H1 (cell line): ENCODE measurements at regions not wholly inside any gene's neighbourhood (a gene's known extent, or its start where the extent isn't known, plus 50 kb on each side); places are given as distances from the start of the nearest gene placed in this dataset.

Experiments
- CTCF ChIA-PET: fragments of 300-600 bp; sonication (Branson Sonifier 250); formaldehyde crosslinking; loops from one replicate; lab custom pipeline; 2021; ENCODE audit not compliant: partially characterized antibody; lab: Charles Lee
- POLR2A ChIA-PET: fragments of 300-600 bp; sonication (Branson Sonifier 250); formaldehyde crosslinking; loops from one replicate; lab custom pipeline; 2021; ENCODE audit warnings: inconsistent platforms; ENCODE audit not compliant: partially characterized antibody; lab: Charles Lee
- DNase-seq, 2 experiments: peaks; one replicate each; pipeline versions ENCODE4 v3.0.0 to v3.0.0-alpha.2; 2010 to 2022; ENCODE audit warnings: low spot score in 2 of 2, low read depth in 1 of 2, mixed read lengths in 1 of 2
- FAIRE-seq: peaks from 2 replicates; lab custom pipeline; 2011; peaks lifted over from hg19 to GRCh38; lab: Jason Lieb, UNC
- H2AFZ ChIP-seq: 2 replicates; pipeline ENCODE4 v1.8.1; 2012; ENCODE audit warnings: low read length, inconsistent platforms
- H2AK5ac ChIP-seq: 2 replicates; pipeline ENCODE4 v1.6.1; 2013; ENCODE audit warnings: low read depth, low read length
- H2BK120ac ChIP-seq: replicated peaks from 2 replicates; pipeline ENCODE3; 2013; ENCODE audit warnings: low read depth, low read length, inconsistent platforms
- H2BK12ac ChIP-seq: 2 replicates; pipeline ENCODE4 v1.6.1; 2013; ENCODE audit warnings: low read depth, low read length
- H2BK15ac ChIP-seq: 2 replicates; pipeline ENCODE4 v1.6.1; 2013; ENCODE audit warnings: low read length
- H2BK20ac ChIP-seq: 2 replicates; pipeline ENCODE4 v1.6.1; 2013; ENCODE audit warnings: low read length
- H2BK5ac ChIP-seq: 2 replicates; pipeline ENCODE4 v1.6.1; 2013; ENCODE audit warnings: low read depth, low read length
- H3K14ac ChIP-seq: 2 replicates; pipeline ENCODE4 v1.6.1; 2013; ENCODE audit warnings: inconsistent platforms; ENCODE audit not compliant: insufficient read length
- H3K18ac ChIP-seq: 2 replicates; pipeline ENCODE4 v1.6.1; 2013; ENCODE audit warnings: low read length; ENCODE audit errors: extremely low read depth
- H3K23ac ChIP-seq: 2 replicates; pipeline ENCODE4 v1.6.1; 2013; ENCODE audit warnings: inconsistent platforms; ENCODE audit not compliant: insufficient read length
- H3K23me2 ChIP-seq: 2 replicates; pipeline ENCODE4 v1.6.1; 2013; ENCODE audit warnings: low read depth, low read length
- H3K27ac ChIP-seq: 2 replicates; pipeline ENCODE4 v1.6.1; 2011; ENCODE audit warnings: low read depth, low read length, inconsistent platforms
- H3K27me3 ChIP-seq, 4 experiments: replicated peaks in 1 of 4; 1 replicate in 1 of 4; 2 replicates in 3 of 4; pipeline versions ENCODE4 v1.6.1 to v1.8.1; 2011 to 2013; ENCODE audit warnings: low read length in 3 of 4, mild to moderate bottlenecking in 3 of 4, inconsistent platforms in 2 of 4, mixed read lengths in 2 of 4, moderate library complexity in 1 of 4; ENCODE audit not compliant: control insufficient read depth in 3 of 4, insufficient read depth in 3 of 4; ENCODE audit errors: extremely low read depth in 1 of 4
- H3K36me3 ChIP-seq, 4 experiments: 2 replicates each; pipeline versions ENCODE4 v1.6.1 to v1.8.1; 2011 to 2013; ENCODE audit warnings: mild to moderate bottlenecking in 4 of 4, low read length in 3 of 4, moderate library complexity in 2 of 4, control low read depth in 1 of 4, inconsistent platforms in 1 of 4; ENCODE audit not compliant: insufficient read depth in 4 of 4, control insufficient read depth in 2 of 4
- H3K4ac ChIP-seq: replicated peaks from 2 replicates; pipeline ENCODE3; 2013; ENCODE audit warnings: low read length, low read depth, mixed read lengths, inconsistent platforms; ENCODE audit not compliant: insufficient read length
- H3K4me1 ChIP-seq, 4 experiments: replicated peaks in 1 of 4; 1 replicate in 1 of 4; 2 replicates in 3 of 4; pipeline versions ENCODE4 v1.6.1 to v1.8.1; 2011 to 2013; ENCODE audit warnings: low read length in 3 of 4, inconsistent platforms in 2 of 4, mixed read lengths in 1 of 4; ENCODE audit not compliant: insufficient read depth in 4 of 4, control insufficient read depth in 3 of 4
- H3K4me2 ChIP-seq, 2 experiments: 2 replicates each; pipeline versions ENCODE4 v1.6.1 to v1.8.1; 2011 to 2013; ENCODE audit warnings: low read depth in 2 of 2, low read length in 2 of 2, control low read depth in 1 of 2, inconsistent platforms in 1 of 2, mild to moderate bottlenecking in 1 of 2; ENCODE audit not compliant: insufficient read depth in 1 of 2
- H3K4me3 ChIP-seq, 4 experiments: fragments of 200-600, 300-600 bp in 1 of 4; sonication (generic), shearing (Covaris generic), sonication (Bioruptor Twin) in 1 of 4; 2 replicates each; pipeline versions ENCODE4 v1.5.1 to v1.8.1; 2011 to 2016; ENCODE audit warnings: low read length in 4 of 4, low read depth in 3 of 4, control low read depth in 2 of 4, inconsistent platforms in 2 of 4, mild to moderate bottlenecking in 2 of 4, mixed read lengths in 1 of 4, moderate library complexity in 1 of 4; ENCODE audit not compliant: insufficient read depth in 2 of 4; ENCODE audit errors: extremely low read depth in 1 of 4
- H3K56ac ChIP-seq: replicated peaks from 2 replicates; pipeline ENCODE3; 2013; ENCODE audit warnings: low read depth, mild to moderate bottlenecking, mixed read lengths, low read length, inconsistent platforms; ENCODE audit not compliant: insufficient read length
- H3K79me1 ChIP-seq: 2 replicates; pipeline ENCODE4 v1.6.1; 2013; ENCODE audit warnings: low read depth, low read length, control low read depth
- H3K79me2 ChIP-seq, 2 experiments: 2 replicates each; pipeline versions ENCODE4 v1.6.1 to v1.8.1; 2012 to 2013; ENCODE audit warnings: low read length in 2 of 2, mild to moderate bottlenecking in 2 of 2, inconsistent platforms in 1 of 2; ENCODE audit not compliant: insufficient read depth in 2 of 2, control insufficient read depth in 1 of 2
- H3K9ac ChIP-seq, 4 experiments: replicated peaks in 1 of 4; 1 replicate in 1 of 4; 2 replicates in 3 of 4; pipeline versions ENCODE4 v1.6.1 to v1.8.1; 2011 to 2013; ENCODE audit warnings: low read depth in 3 of 4, low read length in 3 of 4, control low read depth in 2 of 4, mild to moderate bottlenecking in 2 of 4, moderate library complexity in 2 of 4, inconsistent platforms in 1 of 4; ENCODE audit errors: extremely low read depth in 1 of 4
- H3K9me3 ChIP-seq, 2 experiments: 2 replicates each; pipeline versions ENCODE4 v1.6.1 to v1.8.1; 2012 to 2013; ENCODE audit warnings: mild to moderate bottlenecking in 2 of 2, moderate library complexity in 2 of 2, control low read depth in 1 of 2, inconsistent platforms in 1 of 2, low read depth in 1 of 2, low read length in 1 of 2, mixed read lengths in 1 of 2; ENCODE audit not compliant: insufficient read depth in 2 of 2
- H4K20me1 ChIP-seq, 2 experiments: replicated peaks in 1 of 2; 2 replicates each; pipeline versions ENCODE3 to v1.8.1; 2011 to 2013; ENCODE audit warnings: inconsistent platforms in 2 of 2, low read length in 2 of 2, mild to moderate bottlenecking in 1 of 2; ENCODE audit not compliant: insufficient read depth in 2 of 2, control insufficient read depth in 1 of 2
- H4K5ac ChIP-seq: 2 replicates; pipeline ENCODE4 v1.6.1; 2013; ENCODE audit warnings: low read length, low read depth, mixed read lengths, inconsistent platforms; ENCODE audit not compliant: insufficient read length
- H4K8ac ChIP-seq: 2 replicates; pipeline ENCODE4 v1.8.0; 2013; ENCODE audit warnings: mild to moderate bottlenecking, moderate library complexity, low read length, inconsistent platforms; ENCODE audit not compliant: insufficient read depth; ENCODE audit errors: extremely low read depth
- H4K91ac ChIP-seq: replicated peaks from 2 replicates; pipeline ENCODE3; 2013; ENCODE audit warnings: low read length, mixed read lengths, inconsistent platforms; ENCODE audit not compliant: insufficient read length
- ASH2L ChIP-seq: fragments of 200-600, 300-600 bp; sonication (generic); IDR thresholded peaks from one replicate; pipeline ENCODE4 v1.7.1; 2017; ENCODE audit warnings: low read length
- CHD1 ChIP-seq: IDR thresholded peaks from 2 replicates; pipeline ENCODE4 v1.6.1; 2012; ENCODE audit warnings: low read depth, low read length, improper control_type of control experiment
- CHD2 ChIP-seq: IDR thresholded peaks from 2 replicates; pipeline ENCODE4 v1.6.1; 2012; ENCODE audit warnings: low read length, improper control_type of control experiment
- CTBP2 ChIP-seq: IDR thresholded peaks from 2 replicates; pipeline ENCODE4 v1.7.0; 2011; ENCODE audit warnings: borderline replicate concordance, mild to moderate bottlenecking, moderate library complexity, mixed read lengths, low read length; ENCODE audit not compliant: insufficient read depth, insufficient read length
- EZH2 ChIP-seq: fragments of 200-600 bp; sonication (generic); IDR thresholded peaks from 2 replicates; pipeline ENCODE4 v1.7.1; 2012; ENCODE audit warnings: low read depth, mild to moderate bottlenecking, moderate library complexity, low read length, inconsistent platforms; ENCODE audit not compliant: severe bottlenecking
- MAFK ChIP-seq: IDR thresholded peaks from 2 replicates; pipeline ENCODE4 v1.6.1; 2012; ENCODE audit warnings: low read depth, mild to moderate bottlenecking, improper control_type of control experiment, low read length
- NANOG ChIP-seq: IDR thresholded peaks from 2 replicates; pipeline ENCODE4 v1.6.1; 2011; ENCODE audit warnings: low read length, low read depth, mild to moderate bottlenecking, inconsistent platforms; ENCODE audit not compliant: insufficient read depth, poor library complexity, severe bottlenecking
- POLR2AphosphoS5 ChIP-seq: IDR thresholded peaks from 2 replicates; pipeline ENCODE4 v1.6.1; 2011; ENCODE audit warnings: low read depth, low read length
- SIX5 ChIP-seq: IDR thresholded peaks from 2 replicates; pipeline ENCODE4 v1.6.1; 2011; ENCODE audit warnings: mild to moderate bottlenecking, low read depth, low read length
- SP2 ChIP-seq: IDR thresholded peaks from 2 replicates; pipeline ENCODE4 v1.6.1; 2012; ENCODE audit warnings: mild to moderate bottlenecking, low read length, inconsistent platforms
- WGBS, 2 experiments: shearing (Covaris generic) in 1 of 2; methylation state at CpG; one replicate each; pipeline versions ENCODE4 v1.1.6 to v1.1.7; 2013 to 2015; ENCODE audit warnings: low lambda C conversion rate in 2 of 2, mixed read lengths in 2 of 2, inconsistent platforms in 1 of 2, low coverage in 1 of 2, missing lambda C conversion rate in 1 of 2; ENCODE audit not compliant: insufficient replicate concordance in 2 of 2, insufficient coverage in 1 of 2, insufficient read length in 1 of 2; ENCODE audit errors: extremely low coverage in 1 of 2, missing lambda C conversion rate in 1 of 2; 5-methylcytosine and 5-hydroxymethylcytosine counted together

- H2BK15ac ChIP-seq = no peak overlapping the region
- no peak overlapping the region for H4K91ac ChIP-seq
- no peaks in the 10 kb centered on the region for H3K79me1 ChIP-seq
- no peak overlapping the region for H3K4me2 ChIP-seq
- H3K4me3 ChIP-seq = no peak overlapping the region
- no peak overlapping the region for H3K4ac ChIP-seq
- no peak overlapping the region for H3K27ac ChIP-seq
- H3K23ac ChIP-seq = no peak overlapping the region
- no peak for FAIRE-seq
- H3K79me2 ChIP-seq = no peaks in the 10 kb centered on the region
- no peaks in the 10 kb centered on the region for H3K36me3 ChIP-seq
- no peak overlapping the region for H2BK120ac ChIP-seq
- H2BK12ac ChIP-seq = no peak overlapping the region
- no peak overlapping the region for H2BK20ac ChIP-seq
- H4K20me1 ChIP-seq = no peaks in the 10 kb centered on the region
- no peak overlapping the region for H3K56ac ChIP-seq
- no peak overlapping the region for H3K14ac ChIP-seq
- H4K5ac ChIP-seq = no peak overlapping the region
- WGBS, 2 experiments = 92% methylated on average over 7 of the region's 7 CpGs; no CpG with 5 or more reads in 1 of the 2 experiments
- H2BK5ac ChIP-seq = no peak overlapping the region
- H3K9ac ChIP-seq = no peak overlapping the region
- CTCF ChIA-PET = interaction anchor here (1.9 to 2.6 kb wide), 2 partner anchors 10 to 35 kb away, joined by 8 to 16 read pairs; no protein-coding TSS in a partner anchor
- no peak for DNase-seq
- H3K23me2 ChIP-seq = no peaks in the 10 kb centered on the region
- H3K4me1 ChIP-seq = no peaks in the 10 kb centered on the region
- TF ChIP-seq SIX5 (no peak), CTBP2 (no peak), NANOG (no peak), POLR2AphosphoS5 (no peak), MAFK (no peak), EZH2 (no peak), ASH2L (no peak), SP2 (no peak), CHD2 (no peak), CHD1 (no peak)
- H2AFZ ChIP-seq = 0 out of 2 replicates have a peak overlapping the region, but pooled peaks have one; percentile 38
- POLR2A ChIA-PET = no interaction called here
- no peak overlapping the region for H3K18ac ChIP-seq
- no peak overlapping the region for H2AK5ac ChIP-seq
- no peaks in the 10 kb centered on the region for H3K27me3 ChIP-seq
- no peak overlapping the region for H4K8ac ChIP-seq
- peaks cover 0 to 8% of the 10 kb centered on the region in 2 experiments; a peak in 1 of 4 replicates for H3K9me3 ChIP-seq
These were observed 176.0 kb downstream of the MSX2 start for GRCh38 chr5:174900240-174900865.
